A673 (cell line): ENCODE measurements at regions not wholly inside any gene's neighbourhood (a gene's known extent, or its start where the extent isn't known, plus 50 kb on each side); places are given as distances from the start of the nearest gene placed in this dataset.

Experiments used
- BruUV-seq: library from RNA; stranded (reverse); fragments of 400-500 nt; replicated peaks from 2 replicates; lab custom pipeline; 2021; lab: Mats Ljungman, UMichigan
- CTCF ChIA-PET: fragments of 300-600 bp; sonication (Branson Sonifier 250); formaldehyde crosslinking; loops from one replicate; lab custom pipeline; 2022; ENCODE audit warnings: antibody characterized with exemption; lab: Charles Lee
- POLR2A ChIA-PET: fragments of 300-600 bp; sonication (Branson Sonifier 250); formaldehyde crosslinking; loops from one replicate; lab custom pipeline; 2022; ENCODE audit warnings: antibody characterized with exemption; ENCODE audit not compliant: low non-redundant PET; lab: Charles Lee
- DNase-seq: peaks from one replicate; pipeline ENCODE4 v3.0.0-alpha.2; 2015; ENCODE audit warnings: low spot score
- H3K27ac ChIP-seq: fragments of 200-600 bp; sonication (generic); 2 replicates; pipeline ENCODE4 v1.5.1; 2016; ENCODE audit warnings: mixed run types, low read depth, mild to moderate bottlenecking, mixed read lengths, antibody characterized with exemption, low read length; ENCODE audit not compliant: poor library complexity, severe bottlenecking
- H3K27me3 ChIP-seq: fragments of 200-600 bp; sonication (generic); replicated peaks from 2 replicates; pipeline ENCODE4 v1.6.1; 2017; ENCODE audit warnings: mixed run types, low read depth, mild to moderate bottlenecking, mixed read lengths, antibody characterized with exemption, low read length; ENCODE audit not compliant: insufficient read depth, poor library complexity
- H3K36me3 ChIP-seq: fragments of 200-600 bp; sonication (generic); 2 replicates; pipeline ENCODE4 v1.6.1; 2016; ENCODE audit warnings: mixed run types, mild to moderate bottlenecking, mixed read lengths, antibody characterized with exemption, low read length; ENCODE audit not compliant: insufficient read depth, poor library complexity, severe bottlenecking
- H3K4me1 ChIP-seq: fragments of 200-600 bp; sonication (generic); 2 replicates; pipeline ENCODE4 v1.6.1; 2017; ENCODE audit warnings: mixed run types, mild to moderate bottlenecking, mixed read lengths, antibody characterized with exemption, low read length; ENCODE audit not compliant: insufficient read depth, poor library complexity, severe bottlenecking
- H3K4me3 ChIP-seq: fragments of 200-600 bp; sonication (generic); 2 replicates; pipeline ENCODE4 v1.5.1; 2016; ENCODE audit warnings: low read depth, mixed run types, mild to moderate bottlenecking, mixed read lengths, low read length; ENCODE audit not compliant: poor library complexity, severe bottlenecking
- H3K9me3 ChIP-seq: fragments of 200-600 bp; sonication (generic); 2 replicates; pipeline ENCODE4 v1.6.1; 2016; ENCODE audit warnings: mixed run types, low read depth, mild to moderate bottlenecking, mixed read lengths, antibody characterized with exemption, low read length; ENCODE audit not compliant: poor library complexity, severe bottlenecking
- EZH2 ChIP-seq: fragments of 200-600 bp; sonication (generic); IDR thresholded peaks from 2 replicates; pipeline ENCODE4 v1.6.1; 2017; ENCODE audit warnings: borderline replicate concordance, low read depth, mild to moderate bottlenecking, mixed read lengths, antibody characterized with exemption, low read length; ENCODE audit not compliant: poor library complexity, severe bottlenecking
- intact Hi-C: fragments of 100-400 bp; cut with micrococcal nuclease; formaldehyde crosslinking; loops from one replicate; pipeline ENCODE4 v1.10.0; 2022; ENCODE audit not compliant: unreplicated experiment
- TF ChIP-seq, protein P1 (sequence below): fragments of 300-800, 200-600 bp; sonication (generic); conservative IDR thresholded peaks from 2 replicates; pipeline ENCODE4 v1.5.1; 2017; ENCODE audit warnings: low read depth, mild to moderate bottlenecking, antibody characterized with exemption, low read length, moderate library complexity, mixed read lengths

DNA sequence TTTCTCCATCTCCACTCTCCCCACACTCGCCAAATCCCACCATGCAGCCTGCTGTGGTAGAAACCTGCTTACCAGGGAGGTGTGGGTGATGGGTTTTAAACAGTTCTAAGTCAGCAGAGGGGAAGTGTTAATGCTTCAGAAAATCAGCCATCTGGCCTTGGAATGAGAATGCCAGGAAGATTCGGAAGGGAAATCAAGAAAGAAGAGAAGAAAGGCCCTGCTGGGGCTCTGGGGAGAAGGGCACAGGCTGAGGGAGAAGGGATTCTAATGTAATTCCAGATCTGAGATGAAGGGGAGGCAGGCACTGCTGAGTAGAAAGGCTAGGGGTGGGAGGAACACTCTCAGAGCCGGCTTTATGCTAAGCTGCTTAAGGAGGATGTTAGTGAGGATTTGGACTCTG is 434.7 kb upstream of the DMAC1 start:
- intact Hi-C loops = no loop called here
- Histone ChIP-seq H3K36me3 (no peaks in the 10 kb centered on the region), H3K27ac (no peak overlapping the region), H3K4me1 (no peaks in the 10 kb centered on the region), H3K9me3 (peaks cover 19% of the 10 kb centered on the region), H3K4me3 (no peak overlapping the region), H3K27me3 (no peaks in the 10 kb centered on the region)
- BruUV-seq = no TSS peak
- ChIA-PET POLR2A (no interaction called here), CTCF (no interaction called here)
- no peak for DNase-seq
- no peak for TF ChIP-seq EZH2
- TF ChIP-seq, protein P1, sequence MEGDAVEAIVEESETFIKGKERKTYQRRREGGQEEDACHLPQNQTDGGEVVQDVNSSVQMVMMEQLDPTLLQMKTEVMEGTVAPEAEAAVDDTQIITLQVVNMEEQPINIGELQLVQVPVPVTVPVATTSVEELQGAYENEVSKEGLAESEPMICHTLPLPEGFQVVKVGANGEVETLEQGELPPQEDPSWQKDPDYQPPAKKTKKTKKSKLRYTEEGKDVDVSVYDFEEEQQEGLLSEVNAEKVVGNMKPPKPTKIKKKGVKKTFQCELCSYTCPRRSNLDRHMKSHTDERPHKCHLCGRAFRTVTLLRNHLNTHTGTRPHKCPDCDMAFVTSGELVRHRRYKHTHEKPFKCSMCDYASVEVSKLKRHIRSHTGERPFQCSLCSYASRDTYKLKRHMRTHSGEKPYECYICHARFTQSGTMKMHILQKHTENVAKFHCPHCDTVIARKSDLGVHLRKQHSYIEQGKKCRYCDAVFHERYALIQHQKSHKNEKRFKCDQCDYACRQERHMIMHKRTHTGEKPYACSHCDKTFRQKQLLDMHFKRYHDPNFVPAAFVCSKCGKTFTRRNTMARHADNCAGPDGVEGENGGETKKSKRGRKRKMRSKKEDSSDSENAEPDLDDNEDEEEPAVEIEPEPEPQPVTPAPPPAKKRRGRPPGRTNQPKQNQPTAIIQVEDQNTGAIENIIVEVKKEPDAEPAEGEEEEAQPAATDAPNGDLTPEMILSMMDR = no peak

DNA sequence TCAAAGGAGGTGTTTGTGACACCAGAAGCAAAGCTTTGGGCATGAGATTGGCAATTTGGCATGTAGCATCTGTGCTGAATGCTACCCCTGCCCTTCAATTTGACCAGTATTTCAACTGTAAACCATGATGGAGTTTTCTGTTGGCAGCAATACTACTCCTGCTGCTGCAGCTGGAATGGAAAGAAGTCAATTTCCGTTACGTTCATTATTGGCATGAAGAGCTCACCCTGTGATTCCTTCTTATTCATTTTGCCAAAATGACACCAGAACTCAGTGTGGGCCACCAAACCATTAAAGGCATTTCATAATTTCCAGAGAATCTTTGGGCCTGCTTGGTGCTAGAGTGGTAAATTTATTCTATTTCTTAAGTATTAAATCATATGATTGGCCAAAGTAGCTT is 433.1 kb upstream of the DMAC1 start:
- H3K4me3 ChIP-seq = no peak overlapping the region
- peaks cover 13% of the 10 kb centered on the region for H3K9me3 ChIP-seq
- TF ChIP-seq, protein P1 = no peak
- no peak for TF ChIP-seq EZH2
- H3K27ac ChIP-seq = no peak overlapping the region
- CTCF ChIA-PET = no interaction called here
- POLR2A ChIA-PET = no interaction called here
- no peak for DNase-seq
- intact Hi-C loops = no loop called here
- no peaks in the 10 kb centered on the region for H3K27me3 ChIP-seq
- no TSS peak for BruUV-seq
- H3K36me3 ChIP-seq = no peaks in the 10 kb centered on the region
- H3K4me1 ChIP-seq = no peaks in the 10 kb centered on the region

DNA sequence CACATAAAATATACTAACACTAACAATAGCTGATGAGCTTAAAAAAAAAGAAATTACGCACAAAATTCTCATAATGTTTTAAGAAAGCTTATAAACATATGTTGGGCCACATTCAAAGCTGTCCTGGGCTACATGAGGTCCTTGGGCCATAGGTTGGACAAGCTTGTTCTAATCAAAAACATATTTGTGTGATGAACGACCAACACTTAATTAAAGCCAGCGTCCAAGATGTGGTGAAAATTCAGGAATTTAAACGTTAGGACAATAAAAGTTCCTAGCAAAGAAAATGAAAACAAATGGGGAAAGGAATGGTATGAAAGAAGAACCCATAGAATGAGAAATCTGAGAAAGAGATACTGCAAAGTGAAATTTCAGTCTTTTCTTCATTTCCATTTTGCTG is 429.6 kb upstream of the DMAC1 start:
- Histone ChIP-seq H3K4me3 (no peak overlapping the region), H3K27ac (no peak overlapping the region), H3K27me3 (no peaks in the 10 kb centered on the region), H3K4me1 (no peaks in the 10 kb centered on the region), H3K9me3 (peaks cover 11% of the 10 kb centered on the region), H3K36me3 (no peaks in the 10 kb centered on the region)
- ChIA-PET CTCF (no interaction called here), POLR2A (no interaction called here)
- intact Hi-C loops = no loop called here
- TF ChIP-seq EZH2 = no peak
- TF ChIP-seq, protein P1 = no peak
- DNase-seq = no peak
- BruUV-seq = no TSS peak
